ENCODE measurements at regions not wholly inside any gene's neighbourhood (a gene's known extent, or its start where the extent isn't known, plus 50 kb on each side); places are given as distances from the start of the nearest gene placed in this dataset.

- TF ChIP-seq CTCF (IDR thresholded peaks at IDR 0.05), result no peak
- TF ChIP-seq ZFX (IDR thresholded peaks at IDR 0.05; ENCODE audit: borderline replicate concordance), result no peak
Observed at GRCh38 chr5:166286832-166287231, 2004.6 kb upstream of the WWC1 start.
